Vagina (tissue), 2 donors: ENCODE measurements at regions not wholly inside any gene's neighbourhood (a gene's known extent, or its start where the extent isn't known, plus 50 kb on each side); places are given as distances from the start of the nearest gene placed in this dataset.

ENCODE experiments used
- CTCF ChIP-seq, 3 experiments: fragments of 450-650 bp in 2 of 3; fragments of 200-600 bp in 1 of 3; sonication (generic) in 1 of 3; IDR thresholded peaks; one replicate each; pipeline ENCODE4 v1.5.1; 2017 to 2019; ENCODE audit warnings: antibody characterized with exemption in 3 of 3, mild to moderate bottlenecking in 2 of 3, moderate library complexity in 2 of 3
- POLR2A ChIP-seq, 2 donors: fragments of 450-650 bp; IDR thresholded peaks; one replicate each; pipeline ENCODE4 v1.6.1; 2017; ENCODE audit warnings: antibody characterized with exemption in 2 of 2, mild to moderate bottlenecking in 2 of 2, moderate library complexity in 2 of 2
- POLR2AphosphoS5 ChIP-seq, 2 donors: sonication (generic); formaldehyde crosslinking; IDR thresholded peaks; one replicate each; pipeline ENCODE4 v1.9.0; 2017; ENCODE audit warnings: antibody characterized with exemption in 2 of 2, mild to moderate bottlenecking in 2 of 2, low read depth in 1 of 2; ENCODE audit not compliant: insufficient read depth in 1 of 2

GRCh38 chr2:129330504-129330903 is 649.0 kb upstream of the RAB6C start:
- no peak for TF ChIP-seq POLR2AphosphoS5 (IDR thresholded peaks at IDR 0.05; ENCODE audit: insufficient read depth in 1 of 2, low read depth in 1 of 2)
- TF ChIP-seq CTCF (IDR thresholded peaks at IDR 0.05): no peak
- no peak for TF ChIP-seq POLR2A (IDR thresholded peaks at IDR 0.05)
